ENCODE measurements at regions not wholly inside any gene's neighbourhood (a gene's known extent, or its start where the extent isn't known, plus 50 kb on each side); places are given as distances from the start of the nearest gene placed in this dataset.

DNA sequence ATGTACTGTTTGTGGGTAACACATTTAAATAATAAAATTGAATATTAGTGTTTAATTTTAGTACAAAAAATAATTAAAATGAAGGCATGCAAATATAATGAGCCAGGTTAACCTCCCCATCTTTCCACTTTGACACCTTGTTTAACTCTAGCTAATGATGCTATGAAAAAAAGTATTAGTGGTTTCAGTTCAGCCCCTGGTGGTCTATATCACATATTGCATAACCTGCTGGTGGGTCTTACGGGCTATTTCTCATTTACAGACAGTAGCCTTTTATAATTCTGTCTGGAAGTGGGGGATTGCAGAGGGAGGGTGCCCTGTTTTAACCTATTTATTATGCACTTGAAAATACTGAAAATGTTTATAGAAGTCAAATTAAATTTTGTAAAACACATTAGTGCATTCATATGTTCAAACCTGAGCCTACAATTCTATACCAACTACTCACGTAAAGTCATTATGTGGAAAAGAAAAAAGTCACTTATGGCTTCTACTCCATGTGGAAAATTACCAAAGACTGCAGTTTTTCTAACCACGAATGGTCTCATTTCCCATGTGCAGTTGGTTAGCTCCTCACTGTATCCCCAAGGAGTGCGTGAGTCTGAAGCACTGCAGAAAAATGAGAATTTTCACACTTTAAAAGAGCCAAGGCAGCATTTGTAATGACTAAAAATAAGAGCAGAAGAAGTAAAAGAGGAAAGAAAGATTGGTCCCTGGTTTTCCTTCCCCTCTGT is 381.0 kb downstream of the MTX2 start:
- no peak for DNase-seq (ENCODE audit: insufficient read length, low spot score, missing footprints)
- Histone ChIP-seq H2AFZ (ENCODE audit: low read length) (peak overlapping the region; percentile 8), H3K36me3 (ENCODE audit: insufficient read depth, low read length) (no peaks in the 10 kb centered on the region), H3K27ac (ENCODE audit: low read depth, low read length) (no peak overlapping the region), H3K27me3 (ENCODE audit: insufficient read depth, low read length) (no peaks in the 10 kb centered on the region), H3K4me3 (ENCODE audit: insufficient read depth, low read length) (no peak overlapping the region), H3K9me3 (ENCODE audit: low read depth, low read length) (no peaks in the 10 kb centered on the region), H3K4me1 (ENCODE audit: insufficient read depth, low read length) (peaks cover 7% of the 10 kb centered on the region), H3K79me2 (ENCODE audit: insufficient read depth, low read length) (no peaks in the 10 kb centered on the region), H3K4me2 (ENCODE audit: insufficient read depth, low read length) (peak overlapping the region; percentile 25), H4K20me1 (ENCODE audit: insufficient read depth, low read length) (no peaks in the 10 kb centered on the region)
- TF ChIP-seq, protein P1, sequence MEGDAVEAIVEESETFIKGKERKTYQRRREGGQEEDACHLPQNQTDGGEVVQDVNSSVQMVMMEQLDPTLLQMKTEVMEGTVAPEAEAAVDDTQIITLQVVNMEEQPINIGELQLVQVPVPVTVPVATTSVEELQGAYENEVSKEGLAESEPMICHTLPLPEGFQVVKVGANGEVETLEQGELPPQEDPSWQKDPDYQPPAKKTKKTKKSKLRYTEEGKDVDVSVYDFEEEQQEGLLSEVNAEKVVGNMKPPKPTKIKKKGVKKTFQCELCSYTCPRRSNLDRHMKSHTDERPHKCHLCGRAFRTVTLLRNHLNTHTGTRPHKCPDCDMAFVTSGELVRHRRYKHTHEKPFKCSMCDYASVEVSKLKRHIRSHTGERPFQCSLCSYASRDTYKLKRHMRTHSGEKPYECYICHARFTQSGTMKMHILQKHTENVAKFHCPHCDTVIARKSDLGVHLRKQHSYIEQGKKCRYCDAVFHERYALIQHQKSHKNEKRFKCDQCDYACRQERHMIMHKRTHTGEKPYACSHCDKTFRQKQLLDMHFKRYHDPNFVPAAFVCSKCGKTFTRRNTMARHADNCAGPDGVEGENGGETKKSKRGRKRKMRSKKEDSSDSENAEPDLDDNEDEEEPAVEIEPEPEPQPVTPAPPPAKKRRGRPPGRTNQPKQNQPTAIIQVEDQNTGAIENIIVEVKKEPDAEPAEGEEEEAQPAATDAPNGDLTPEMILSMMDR (IDR thresholded peaks at IDR 0.05; ENCODE audit: extremely low read depth, low read depth, low read length), result no peak

DNA sequence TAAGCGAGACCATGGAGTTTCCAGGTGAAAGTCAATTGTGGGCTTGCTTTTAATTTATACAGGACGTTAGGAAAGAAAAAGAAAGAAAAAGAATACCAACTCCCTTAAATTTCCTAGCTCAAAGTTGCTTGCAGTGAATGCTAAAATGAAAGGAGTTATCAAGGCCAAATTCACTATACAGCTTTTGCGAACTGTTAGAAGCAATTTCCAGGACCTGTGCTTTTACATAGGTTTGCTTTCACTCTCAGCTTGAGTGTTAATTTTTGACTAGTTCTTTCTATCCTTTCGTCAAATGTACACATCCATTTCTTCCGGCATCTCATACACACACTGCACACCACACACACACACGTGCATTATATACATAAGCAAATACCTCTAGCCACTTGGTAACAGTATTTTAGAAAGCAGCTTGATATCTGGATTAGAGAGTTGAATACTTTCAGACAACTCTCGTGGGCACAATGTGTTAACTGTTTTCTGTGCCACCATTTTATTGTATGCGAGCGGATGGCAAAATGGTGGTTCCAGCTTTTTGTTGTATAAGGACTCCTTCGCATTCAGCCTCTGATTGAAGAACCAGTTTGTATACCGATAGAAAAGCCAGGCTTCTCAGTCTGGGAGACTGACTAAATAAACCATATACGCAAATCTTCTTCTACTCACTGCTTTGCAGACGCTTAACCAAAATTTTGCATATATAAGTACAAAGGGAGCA is 381.8 kb downstream of the MTX2 start:
- Histone ChIP-seq H3K9me3 (ENCODE audit: low read depth, low read length) (no peaks in the 10 kb centered on the region), H3K4me2 (ENCODE audit: insufficient read depth, low read length) (peak overlapping the region; percentile 25), H3K4me1 (ENCODE audit: insufficient read depth, low read length) (peaks cover 7% of the 10 kb centered on the region), H3K36me3 (ENCODE audit: insufficient read depth, low read length) (no peaks in the 10 kb centered on the region), H3K79me2 (ENCODE audit: insufficient read depth, low read length) (no peaks in the 10 kb centered on the region), H3K27me3 (ENCODE audit: insufficient read depth, low read length) (no peaks in the 10 kb centered on the region), H2AFZ (ENCODE audit: low read length) (peak overlapping the region; percentile 8), H4K20me1 (ENCODE audit: insufficient read depth, low read length) (no peaks in the 10 kb centered on the region), H3K4me3 (ENCODE audit: insufficient read depth, low read length) (no peak overlapping the region), H3K27ac (ENCODE audit: low read depth, low read length) (no peak overlapping the region)
- TF ChIP-seq, protein P1 (IDR thresholded peaks at IDR 0.05; ENCODE audit: extremely low read depth, low read depth, low read length), result no peak
- no peak for DNase-seq (ENCODE audit: insufficient read length, low spot score, missing footprints)

DNA sequence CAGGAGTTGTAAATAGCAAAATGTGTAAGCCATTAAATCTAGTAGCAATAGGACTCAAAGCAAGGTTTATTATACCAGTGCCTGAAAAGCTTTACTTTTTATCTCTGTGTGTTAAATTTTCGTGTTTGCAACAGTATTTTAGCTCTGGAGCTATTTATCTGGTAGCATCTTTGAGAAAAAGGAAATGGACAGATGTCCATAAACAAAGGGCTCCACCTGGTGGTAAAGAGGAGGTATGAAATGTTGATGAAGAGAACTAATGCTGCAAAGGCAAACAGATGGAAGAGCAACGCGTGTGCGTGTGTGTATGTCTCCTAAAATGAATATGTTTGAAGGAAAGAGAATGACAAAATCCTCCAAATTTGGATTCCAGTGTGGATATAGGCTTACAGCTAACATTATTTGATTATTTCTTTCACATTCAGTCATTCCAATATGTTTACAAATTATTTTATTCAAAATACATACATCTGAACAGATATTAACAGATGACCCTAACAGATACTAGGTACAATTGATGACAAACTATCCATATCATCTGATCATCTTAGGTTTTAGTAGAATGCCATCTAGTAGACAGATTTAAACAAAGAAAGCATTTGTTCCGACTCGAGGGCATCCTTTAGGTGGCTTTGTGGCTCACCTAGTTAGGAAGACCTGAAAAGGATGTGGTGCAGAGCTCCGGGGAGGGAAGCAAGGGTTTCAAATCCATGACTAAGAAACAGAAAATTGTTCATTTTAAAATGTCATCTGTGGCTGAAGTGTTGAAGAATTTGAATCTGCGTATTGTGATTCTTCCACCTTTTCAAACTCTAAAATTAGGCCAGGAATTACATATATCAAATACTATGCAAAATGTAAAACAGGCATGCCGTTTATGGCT is 383.3 kb downstream of the MTX2 start:
- Histone ChIP-seq H4K20me1 (ENCODE audit: insufficient read depth, low read length) (no peaks in the 10 kb centered on the region), H2AFZ (ENCODE audit: low read length) (peak overlapping the region; percentile 18), H3K4me1 (ENCODE audit: insufficient read depth, low read length) (peaks cover 7% of the 10 kb centered on the region), H3K9me3 (ENCODE audit: low read depth, low read length) (no peaks in the 10 kb centered on the region), H3K36me3 (ENCODE audit: insufficient read depth, low read length) (no peaks in the 10 kb centered on the region), H3K4me3 (ENCODE audit: insufficient read depth, low read length) (no peak overlapping the region), H3K4me2 (ENCODE audit: insufficient read depth, low read length) (no peak overlapping the region), H3K27me3 (ENCODE audit: insufficient read depth, low read length) (no peaks in the 10 kb centered on the region), H3K79me2 (ENCODE audit: insufficient read depth, low read length) (no peaks in the 10 kb centered on the region), H3K27ac (ENCODE audit: low read depth, low read length) (no peak overlapping the region)
- no peak for DNase-seq (ENCODE audit: insufficient read length, low spot score, missing footprints)
- TF ChIP-seq, protein P1 (IDR thresholded peaks at IDR 0.05; ENCODE audit: extremely low read depth, low read depth, low read length), result peak; percentile 77
